Esophagus squamous epithelium (tissue), 4 donors: ENCODE measurements at regions not wholly inside any gene's neighbourhood (a gene's known extent, or its start where the extent isn't known, plus 50 kb on each side); places are given as distances from the start of the nearest gene placed in this dataset.

Experiments
- POLR2A ChIP-seq, 4 donors: fragments of 450-650 bp; IDR thresholded peaks; one replicate each; pipeline ENCODE4 v1.6.1; 2017; ENCODE audit warnings: antibody characterized with exemption in 4 of 4, mild to moderate bottlenecking in 4 of 4, moderate library complexity in 3 of 4
- TF ChIP-seq, protein P1 (sequence below), 6 experiments: fragments of 450-650 bp in 4 of 6; fragments of 200-600 bp in 2 of 6; sonication (generic) in 2 of 6; IDR thresholded peaks; one replicate each; pipeline ENCODE4 v1.5.1; 2016 to 2019; ENCODE audit warnings: antibody characterized with exemption in 6 of 6, mild to moderate bottlenecking in 4 of 6, moderate library complexity in 4 of 6

DNA sequence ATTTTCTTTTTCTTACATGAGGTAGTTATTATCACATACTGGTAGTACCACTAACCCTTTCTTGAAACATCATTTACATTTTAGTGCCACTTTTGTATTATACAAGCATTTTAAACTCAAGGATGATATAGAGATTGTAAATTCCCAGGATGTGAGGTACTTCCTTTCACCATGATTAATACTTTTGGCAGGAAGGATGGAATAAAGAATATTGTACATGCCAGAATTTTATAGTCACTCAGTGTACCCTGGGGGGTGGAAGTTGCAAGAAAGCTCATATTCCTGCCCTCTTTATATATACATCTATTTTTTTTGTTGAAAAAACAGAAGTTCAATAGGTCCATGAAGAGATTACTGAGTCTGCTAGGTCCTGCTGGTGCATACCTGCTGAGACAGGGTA, 141.0 kb upstream of the PLSCR5 start:
- TF ChIP-seq, protein P1, sequence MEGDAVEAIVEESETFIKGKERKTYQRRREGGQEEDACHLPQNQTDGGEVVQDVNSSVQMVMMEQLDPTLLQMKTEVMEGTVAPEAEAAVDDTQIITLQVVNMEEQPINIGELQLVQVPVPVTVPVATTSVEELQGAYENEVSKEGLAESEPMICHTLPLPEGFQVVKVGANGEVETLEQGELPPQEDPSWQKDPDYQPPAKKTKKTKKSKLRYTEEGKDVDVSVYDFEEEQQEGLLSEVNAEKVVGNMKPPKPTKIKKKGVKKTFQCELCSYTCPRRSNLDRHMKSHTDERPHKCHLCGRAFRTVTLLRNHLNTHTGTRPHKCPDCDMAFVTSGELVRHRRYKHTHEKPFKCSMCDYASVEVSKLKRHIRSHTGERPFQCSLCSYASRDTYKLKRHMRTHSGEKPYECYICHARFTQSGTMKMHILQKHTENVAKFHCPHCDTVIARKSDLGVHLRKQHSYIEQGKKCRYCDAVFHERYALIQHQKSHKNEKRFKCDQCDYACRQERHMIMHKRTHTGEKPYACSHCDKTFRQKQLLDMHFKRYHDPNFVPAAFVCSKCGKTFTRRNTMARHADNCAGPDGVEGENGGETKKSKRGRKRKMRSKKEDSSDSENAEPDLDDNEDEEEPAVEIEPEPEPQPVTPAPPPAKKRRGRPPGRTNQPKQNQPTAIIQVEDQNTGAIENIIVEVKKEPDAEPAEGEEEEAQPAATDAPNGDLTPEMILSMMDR (IDR thresholded peaks at IDR 0.05) = no peak
- no peak for TF ChIP-seq POLR2A (IDR thresholded peaks at IDR 0.05)
